ENCODE measurements at regions not wholly inside any gene's neighbourhood (a gene's known extent, or its start where the extent isn't known, plus 50 kb on each side); places are given as distances from the start of the nearest gene placed in this dataset.

GRCh38 chr17:53426505-53426904 is 396.2 kb upstream of the KIF2B start:
- H3K4me2 ChIP-seq = no peak overlapping the region
- no peaks in the 10 kb centered on the region for H3K9me3 ChIP-seq
- POLR2A ChIA-PET = no interaction called here
- H3K27me3 ChIP-seq (ENCODE audit: insufficient read depth) = no peaks in the 10 kb centered on the region
- no peaks in the 10 kb centered on the region for H3K79me2 ChIP-seq (ENCODE audit: insufficient read depth)
- no peak for DNase-seq
- no peaks in the 10 kb centered on the region for H4K20me1 ChIP-seq (ENCODE audit: insufficient read depth)
- no peak overlapping the region for H3K9ac ChIP-seq
- no peaks in the 10 kb centered on the region for H3K36me3 ChIP-seq (replicated peaks in 1 of 2; ENCODE audit: control insufficient read depth in 1 of 2, insufficient read depth in 2 of 2, low read length in 1 of 2)
- no peaks in the 10 kb centered on the region for H3F3A ChIP-seq (replicated peaks; ENCODE audit: insufficient read depth)
- CTCF ChIA-PET = no interaction called here
- H3K27ac ChIP-seq (ENCODE audit: low read depth in 2 of 2, low read length in 1 of 2) = no peak overlapping the region
- no peak overlapping the region for H3K4me3 ChIP-seq (ENCODE audit: low read depth in 2 of 2, low read length in 1 of 2)
- no peaks in the 10 kb centered on the region for H3K4me1 ChIP-seq (ENCODE audit: control insufficient read depth in 1 of 2, insufficient read depth in 2 of 2, low read depth in 1 of 2, low read length in 1 of 2)
- TF ChIP-seq TAF1 (IDR thresholded peaks at IDR 0.05; ENCODE audit: borderline replicate concordance, low read depth, low read length) (no peak), RXRA (IDR thresholded peaks at IDR 0.05; ENCODE audit: borderline replicate concordance, low read depth) (no peak), TEAD4 (IDR thresholded peaks at IDR 0.05; ENCODE audit: borderline replicate concordance, insufficient read depth) (no peak), FOXM1 (IDR thresholded peaks at IDR 0.05; ENCODE audit: low read depth) (no peak), MXI1 (IDR thresholded peaks at IDR 0.05; ENCODE audit: low read depth, low read length) (no peak), ELF1 (IDR thresholded peaks at IDR 0.05) (no peak), GABPA (IDR thresholded peaks at IDR 0.05; ENCODE audit: low read depth) (no peak), SMC3 (IDR thresholded peaks at IDR 0.05; ENCODE audit: low read depth, low read length) (no peak), SIN3A (IDR thresholded peaks at IDR 0.05; ENCODE audit: borderline replicate concordance, low read depth, low read length) (no peak), NFIC (IDR thresholded peaks at IDR 0.05; ENCODE audit: borderline replicate concordance) (no peak), RAD21 (IDR thresholded peaks at IDR 0.05; ENCODE audit: low read length) (no peak)
- TF ChIP-seq, protein P1, sequence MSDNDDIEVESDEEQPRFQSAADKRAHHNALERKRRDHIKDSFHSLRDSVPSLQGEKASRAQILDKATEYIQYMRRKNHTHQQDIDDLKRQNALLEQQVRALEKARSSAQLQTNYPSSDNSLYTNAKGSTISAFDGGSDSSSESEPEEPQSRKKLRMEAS (IDR thresholded peaks at IDR 0.05; ENCODE audit: low read depth) = no peak
- TF ChIP-seq, protein P2, sequence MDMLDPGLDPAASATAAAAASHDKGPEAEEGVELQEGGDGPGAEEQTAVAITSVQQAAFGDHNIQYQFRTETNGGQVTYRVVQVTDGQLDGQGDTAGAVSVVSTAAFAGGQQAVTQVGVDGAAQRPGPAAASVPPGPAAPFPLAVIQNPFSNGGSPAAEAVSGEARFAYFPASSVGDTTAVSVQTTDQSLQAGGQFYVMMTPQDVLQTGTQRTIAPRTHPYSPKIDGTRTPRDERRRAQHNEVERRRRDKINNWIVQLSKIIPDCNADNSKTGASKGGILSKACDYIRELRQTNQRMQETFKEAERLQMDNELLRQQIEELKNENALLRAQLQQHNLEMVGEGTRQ (IDR thresholded peaks at IDR 0.05; ENCODE audit: borderline replicate concordance, low read depth, low read length) = no peak
- TF ChIP-seq, protein P3, sequence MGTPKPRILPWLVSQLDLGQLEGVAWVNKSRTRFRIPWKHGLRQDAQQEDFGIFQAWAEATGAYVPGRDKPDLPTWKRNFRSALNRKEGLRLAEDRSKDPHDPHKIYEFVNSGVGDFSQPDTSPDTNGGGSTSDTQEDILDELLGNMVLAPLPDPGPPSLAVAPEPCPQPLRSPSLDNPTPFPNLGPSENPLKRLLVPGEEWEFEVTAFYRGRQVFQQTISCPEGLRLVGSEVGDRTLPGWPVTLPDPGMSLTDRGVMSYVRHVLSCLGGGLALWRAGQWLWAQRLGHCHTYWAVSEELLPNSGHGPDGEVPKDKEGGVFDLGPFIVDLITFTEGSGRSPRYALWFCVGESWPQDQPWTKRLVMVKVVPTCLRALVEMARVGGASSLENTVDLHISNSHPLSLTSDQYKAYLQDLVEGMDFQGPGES (IDR thresholded peaks at IDR 0.05; ENCODE audit: low read depth, low read length) = no peak
- H3K9me2 ChIP-seq = no peaks in the 10 kb centered on the region
- H2AFZ ChIP-seq (ENCODE audit: low read depth) = no peak overlapping the region
- WGBS (ENCODE audit: low lambda C conversion rate) = 39% methylated on average over 3 of the region's 3 CpGs

DNA sequence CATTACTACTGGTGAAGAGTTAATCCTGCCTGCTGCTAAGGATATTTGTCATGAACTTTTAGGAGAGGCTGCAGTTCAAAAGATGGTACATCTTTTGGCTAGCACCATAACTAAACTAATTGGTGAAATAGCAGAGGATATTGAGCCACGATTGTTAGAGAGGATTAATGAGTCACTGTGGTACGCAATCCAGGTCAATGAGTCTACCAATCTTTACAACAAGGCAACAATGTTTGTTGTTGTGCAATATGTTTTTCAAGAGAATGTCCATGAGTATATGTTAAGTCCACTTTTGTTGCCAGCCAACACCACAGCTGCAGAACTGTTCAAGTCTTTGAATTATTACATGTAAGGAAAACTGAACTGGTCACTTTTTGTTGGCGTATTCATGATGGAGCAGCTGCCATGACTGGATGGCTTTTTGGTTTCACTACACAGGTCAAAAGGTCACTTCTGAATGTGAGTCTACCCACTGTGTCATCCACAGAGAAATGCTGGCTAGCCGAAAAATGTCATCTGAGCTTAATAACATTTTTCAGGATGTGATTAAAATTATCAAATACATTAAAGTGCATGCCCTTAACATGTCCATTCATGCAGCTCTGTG is 402.6 kb upstream of the KIF2B start:
- ChIA-PET POLR2A (no interaction called here), CTCF (no interaction called here)
- WGBS (ENCODE audit: low lambda C conversion rate) = 40% methylated on average over 4 of the region's 4 CpGs
- no peaks in the 10 kb centered on the region for H4K20me1 ChIP-seq (ENCODE audit: insufficient read depth)
- H3K4me2 ChIP-seq = no peak overlapping the region
- no peaks in the 10 kb centered on the region for H3K27me3 ChIP-seq (ENCODE audit: insufficient read depth)
- H3F3A ChIP-seq (replicated peaks; ENCODE audit: insufficient read depth) = no peaks in the 10 kb centered on the region
- H2AFZ ChIP-seq (ENCODE audit: low read depth) = no peak overlapping the region
- H3K9me2 ChIP-seq = no peaks in the 10 kb centered on the region
- no peaks in the 10 kb centered on the region for H3K36me3 ChIP-seq (replicated peaks in 1 of 2; ENCODE audit: control insufficient read depth in 1 of 2, insufficient read depth in 2 of 2, low read length in 1 of 2)
- no peak overlapping the region for H3K4me3 ChIP-seq (ENCODE audit: low read depth in 2 of 2, low read length in 1 of 2)
- H3K9ac ChIP-seq = no peak overlapping the region
- no peaks in the 10 kb centered on the region for H3K79me2 ChIP-seq (ENCODE audit: insufficient read depth)
- H3K9me3 ChIP-seq = no peaks in the 10 kb centered on the region
- no peaks in the 10 kb centered on the region; a peak in 1 of 4 replicates for H3K4me1 ChIP-seq (ENCODE audit: control insufficient read depth in 1 of 2, insufficient read depth in 2 of 2, low read depth in 1 of 2, low read length in 1 of 2)
- H3K27ac ChIP-seq (ENCODE audit: low read depth in 2 of 2, low read length in 1 of 2) = no peak overlapping the region
- no peak for DNase-seq
- no peak for TF ChIP-seq MXI1 (IDR thresholded peaks at IDR 0.05; ENCODE audit: low read depth, low read length)
- TF ChIP-seq RAD21 (IDR thresholded peaks at IDR 0.05; ENCODE audit: low read length) = no peak
- no peak for TF ChIP-seq POLR2AphosphoS5 (IDR thresholded peaks at IDR 0.05; ENCODE audit: low read depth, low read length)
- no peak for TF ChIP-seq TEAD4 (IDR thresholded peaks at IDR 0.05; ENCODE audit: borderline replicate concordance, insufficient read depth)
- no peak for TF ChIP-seq ZBTB33 (IDR thresholded peaks at IDR 0.05; ENCODE audit: borderline replicate concordance, low read depth)
- TF ChIP-seq FOSL2 (IDR thresholded peaks at IDR 0.05; ENCODE audit: borderline replicate concordance, low read depth) = no peak
- TF ChIP-seq NFIC (IDR thresholded peaks at IDR 0.05; ENCODE audit: borderline replicate concordance) = no peak
- TF ChIP-seq GATA2 (CRISPR knock-in tag; IDR thresholded peaks at IDR 0.05) = no peak
- TF ChIP-seq RXRA (IDR thresholded peaks at IDR 0.05; ENCODE audit: borderline replicate concordance, low read depth) = no peak
- TF ChIP-seq, protein P4, sequence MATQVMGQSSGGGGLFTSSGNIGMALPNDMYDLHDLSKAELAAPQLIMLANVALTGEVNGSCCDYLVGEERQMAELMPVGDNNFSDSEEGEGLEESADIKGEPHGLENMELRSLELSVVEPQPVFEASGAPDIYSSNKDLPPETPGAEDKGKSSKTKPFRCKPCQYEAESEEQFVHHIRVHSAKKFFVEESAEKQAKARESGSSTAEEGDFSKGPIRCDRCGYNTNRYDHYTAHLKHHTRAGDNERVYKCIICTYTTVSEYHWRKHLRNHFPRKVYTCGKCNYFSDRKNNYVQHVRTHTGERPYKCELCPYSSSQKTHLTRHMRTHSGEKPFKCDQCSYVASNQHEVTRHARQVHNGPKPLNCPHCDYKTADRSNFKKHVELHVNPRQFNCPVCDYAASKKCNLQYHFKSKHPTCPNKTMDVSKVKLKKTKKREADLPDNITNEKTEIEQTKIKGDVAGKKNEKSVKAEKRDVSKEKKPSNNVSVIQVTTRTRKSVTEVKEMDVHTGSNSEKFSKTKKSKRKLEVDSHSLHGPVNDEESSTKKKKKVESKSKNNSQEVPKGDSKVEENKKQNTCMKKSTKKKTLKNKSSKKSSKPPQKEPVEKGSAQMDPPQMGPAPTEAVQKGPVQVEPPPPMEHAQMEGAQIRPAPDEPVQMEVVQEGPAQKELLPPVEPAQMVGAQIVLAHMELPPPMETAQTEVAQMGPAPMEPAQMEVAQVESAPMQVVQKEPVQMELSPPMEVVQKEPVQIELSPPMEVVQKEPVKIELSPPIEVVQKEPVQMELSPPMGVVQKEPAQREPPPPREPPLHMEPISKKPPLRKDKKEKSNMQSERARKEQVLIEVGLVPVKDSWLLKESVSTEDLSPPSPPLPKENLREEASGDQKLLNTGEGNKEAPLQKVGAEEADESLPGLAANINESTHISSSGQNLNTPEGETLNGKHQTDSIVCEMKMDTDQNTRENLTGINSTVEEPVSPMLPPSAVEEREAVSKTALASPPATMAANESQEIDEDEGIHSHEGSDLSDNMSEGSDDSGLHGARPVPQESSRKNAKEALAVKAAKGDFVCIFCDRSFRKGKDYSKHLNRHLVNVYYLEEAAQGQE (IDR thresholded peaks at IDR 0.05; ENCODE audit: low read depth, low read length) = no peak
